ENCODE measurements at regions not wholly inside any gene's neighbourhood (a gene's known extent, or its start where the extent isn't known, plus 50 kb on each side); places are given as distances from the start of the nearest gene placed in this dataset.

DNA sequence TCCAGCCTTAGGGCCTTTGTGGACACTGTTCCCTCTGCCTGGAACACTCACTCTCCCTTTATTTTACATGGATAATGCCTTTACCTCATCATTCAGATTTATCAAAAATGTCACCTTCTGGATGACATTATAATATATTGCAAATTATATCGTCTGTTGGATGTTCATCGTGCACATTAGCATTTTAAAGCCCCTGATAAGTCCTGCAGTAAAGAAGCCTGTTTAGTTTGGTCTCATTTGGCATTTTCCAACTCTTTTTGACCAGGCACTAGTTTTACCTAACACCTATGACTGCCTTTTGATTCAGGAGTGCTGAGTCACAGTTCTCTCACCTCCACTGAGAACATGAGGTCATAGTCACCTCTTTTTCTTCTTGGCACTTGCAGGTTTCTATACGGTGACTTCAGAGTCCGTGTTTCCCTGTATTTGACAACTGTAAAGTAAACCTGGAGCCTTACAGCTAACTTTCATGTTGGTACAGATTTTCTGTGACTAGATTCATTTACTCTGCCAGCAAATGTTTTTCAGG lies 57.7 kb upstream of the STC2 start:
- Histone ChIP-seq H3K9ac (ENCODE audit: low read length) (no peak overlapping the region), H3K4me2 (ENCODE audit: low read length) (no peak overlapping the region), H3K27ac (ENCODE audit: low read depth, low read length) (no peak overlapping the region), H3K9me3 (ENCODE audit: control insufficient read depth in 1 of 2, insufficient read depth in 1 of 2, low read depth in 1 of 2, low read length in 2 of 2) (no peaks in the 10 kb centered on the region), H2AFZ (ENCODE audit: low read depth, low read length, poor library complexity, severe bottlenecking) (peak overlapping the region; percentile 50), H3K4me3 (replicated peaks in 1 of 2; ENCODE audit: low read depth in 1 of 2, low read length in 2 of 2) (no peak overlapping the region), H3K4me1 (ENCODE audit: control insufficient read depth in 1 of 2, insufficient read depth in 2 of 2, low read length in 2 of 2) (peaks cover 0 to 8% of the 10 kb centered on the region in 2 experiments; a peak in 2 of 4 replicates), H3K36me3 (ENCODE audit: control insufficient read depth in 1 of 2, insufficient read depth in 2 of 2, low read length in 2 of 2) (no peaks in the 10 kb centered on the region), H4K20me1 (ENCODE audit: insufficient read depth) (no peaks in the 10 kb centered on the region), H3K79me2 (ENCODE audit: insufficient read depth, low read length) (no peaks in the 10 kb centered on the region), H3K9me2 (ENCODE audit: insufficient read depth) (no peaks in the 10 kb centered on the region), H3K27me3 (ENCODE audit: insufficient read depth, low read length) (no peaks in the 10 kb centered on the region)
- POLR2A ChIA-PET: interaction anchor here (1.0 kb wide), 1 partner anchor 57 kb away, joined by 3 read pairs; no protein-coding TSS in a partner anchor
- intact Hi-C loops (cut with micrococcal nuclease): no loop called here
- ATAC-seq: no peak
- RAD21 ChIA-PET (ENCODE audit: low non-redundant PET in 1 of 2, low total read pairs in 2 of 2, uncharacterized antibody in 2 of 2, unreplicated experiment in 2 of 2): no interaction called here
- BruUV-seq (replicated peaks): no TSS peak
- CTCF ChIA-PET: no interaction called here
- no peak for DNase-seq (ENCODE audit: low read depth, low spot score)
- no peak for TF ChIP-seq YY1 (IDR thresholded peaks at IDR 0.05; ENCODE audit: extremely low read depth, insufficient replicate concordance, low read depth, low read length)
- TF ChIP-seq FOSL1 (IDR thresholded peaks at IDR 0.05; ENCODE audit: low read depth): peak; percentile 14; the same call in 1 of the 2 replicates

GRCh38 chr5:173383711-173384110 lies 55.5 kb upstream of the STC2 start:
- Histone ChIP-seq H3K4me2 (ENCODE audit: low read length) (no peak overlapping the region), H4K20me1 (ENCODE audit: insufficient read depth) (no peaks in the 10 kb centered on the region), H3K9me2 (ENCODE audit: insufficient read depth) (no peaks in the 10 kb centered on the region), H3K27me3 (ENCODE audit: insufficient read depth, low read length) (no peaks in the 10 kb centered on the region), H3K4me1 (ENCODE audit: control insufficient read depth in 1 of 2, insufficient read depth in 2 of 2, low read length in 2 of 2) (peaks cover 0 to 8% of the 10 kb centered on the region in 2 experiments; a peak in 2 of 4 replicates), H3K4me3 (replicated peaks in 1 of 2; ENCODE audit: low read depth in 1 of 2, low read length in 2 of 2) (no peak overlapping the region), H3K9me3 (ENCODE audit: control insufficient read depth in 1 of 2, insufficient read depth in 1 of 2, low read depth in 1 of 2, low read length in 2 of 2) (no peaks in the 10 kb centered on the region), H2AFZ (ENCODE audit: low read depth, low read length, poor library complexity, severe bottlenecking) (no peak overlapping the region), H3K9ac (ENCODE audit: low read length) (no peak overlapping the region), H3K27ac (ENCODE audit: low read depth, low read length) (no peak overlapping the region), H3K36me3 (ENCODE audit: control insufficient read depth in 1 of 2, insufficient read depth in 2 of 2, low read length in 2 of 2) (no peaks in the 10 kb centered on the region), H3K79me2 (ENCODE audit: insufficient read depth, low read length) (no peaks in the 10 kb centered on the region)
- DNase-seq (ENCODE audit: low read depth, low spot score) (no peak), ATAC-seq (no peak)
- no peak for TF ChIP-seq SP1 (IDR thresholded peaks at IDR 0.05; ENCODE audit: low read depth)
- TF ChIP-seq ELF1 (IDR thresholded peaks at IDR 0.05; ENCODE audit: borderline replicate concordance, low read depth): no peak
- no peak for TF ChIP-seq YY1 (IDR thresholded peaks at IDR 0.05; ENCODE audit: extremely low read depth, insufficient replicate concordance, low read depth, low read length)
- TF ChIP-seq RAD21 (IDR thresholded peaks at IDR 0.05; ENCODE audit: low read depth): no peak
- TF ChIP-seq CTCF (IDR thresholded peaks at IDR 0.05 in 2 of 3, conservative IDR thresholded peaks at IDR 0.05 in 1 of 3; ENCODE audit: borderline replicate concordance in 1 of 3, insufficient read depth in 1 of 3, low read depth in 2 of 3, low read length in 2 of 3): no peak
- no peak for TF ChIP-seq ZBTB33 (IDR thresholded peaks at IDR 0.05; ENCODE audit: extremely low read depth, insufficient replicate concordance, low read length)
- ChIA-PET RAD21 (ENCODE audit: low non-redundant PET in 1 of 2, low total read pairs in 2 of 2, uncharacterized antibody in 2 of 2, unreplicated experiment in 2 of 2) (no interaction called here), POLR2A (no interaction called here), CTCF (no interaction called here)
- intact Hi-C loops (cut with micrococcal nuclease): no loop called here
- no TSS peak for BruUV-seq (replicated peaks)

Measured in HCT116 (cell line).